PC-9 (cell line): ENCODE measurements at regions not wholly inside any gene's neighbourhood (a gene's known extent, or its start where the extent isn't known, plus 50 kb on each side); places are given as distances from the start of the nearest gene placed in this dataset.

ENCODE experiments used
- BruUV-seq: library from RNA; stranded (reverse); fragments of 400-500 nt; replicated peaks from 2 replicates; lab custom pipeline; 2021; lab: Mats Ljungman, UMichigan
- CTCF ChIA-PET: fragments of 300-600 bp; sonication (Branson Sonifier 250); formaldehyde crosslinking; loops from one replicate; lab custom pipeline; 2022; ENCODE audit warnings: antibody characterized with exemption; lab: Charles Lee
- POLR2A ChIA-PET: fragments of 300-600 bp; sonication (Branson Sonifier 250); formaldehyde crosslinking; loops from one replicate; lab custom pipeline; 2022; ENCODE audit warnings: antibody characterized with exemption; ENCODE audit not compliant: unreplicated experiment; lab: Charles Lee
- DNase-seq, 2 experiments: peaks; one replicate each; pipeline versions ENCODE4 v3.0.0 to v3.0.0-alpha.2; 2015 to 2022; ENCODE audit warnings: mixed read lengths in 1 of 2
- H2AFZ ChIP-seq: fragments of 200-600 bp; sonication (generic); 2 replicates; pipeline ENCODE4 v1.8.1; 2017; ENCODE audit warnings: antibody characterized with exemption
- H3F3A ChIP-seq: fragments of 200-600 bp; sonication (generic); 2 replicates; pipeline ENCODE4 v1.8.1; 2017; ENCODE audit warnings: antibody characterized with exemption, mild to moderate bottlenecking, low read depth; ENCODE audit not compliant: insufficient read depth
- H3K27ac ChIP-seq: fragments of 200-600 bp; sonication (generic); 2 replicates; pipeline ENCODE4 v1.6.1; 2016; ENCODE audit warnings: mixed run types
- H3K27me3 ChIP-seq: fragments of 200-600 bp; sonication (generic); 2 replicates; pipeline ENCODE4 v1.6.1; 2016; ENCODE audit warnings: low read depth, mixed run types; ENCODE audit not compliant: insufficient read depth
- H3K36me3 ChIP-seq: fragments of 200-600 bp; sonication (generic); 2 replicates; pipeline ENCODE4 v1.6.1; 2016; ENCODE audit warnings: low read depth, mixed run types
- H3K4me1 ChIP-seq: fragments of 200-600 bp; sonication (generic); replicated peaks from 2 replicates; pipeline ENCODE4 v1.6.1; 2016; ENCODE audit warnings: mixed run types; ENCODE audit not compliant: insufficient read depth
- H3K4me2 ChIP-seq: fragments of 200-600 bp; sonication (generic); 2 replicates; pipeline ENCODE4 v1.6.1; 2017; ENCODE audit warnings: mixed run types
- H3K4me3 ChIP-seq: fragments of 200-600 bp; sonication (generic); 2 replicates; pipeline ENCODE4 v1.6.1; 2016; ENCODE audit warnings: mixed run types
- H3K79me2 ChIP-seq: fragments of 200-600 bp; sonication (generic); 2 replicates; pipeline ENCODE4 v1.6.1; 2017; ENCODE audit warnings: low read depth, mixed run types
- H3K9me2 ChIP-seq: fragments of 200-600 bp; sonication (generic); 2 replicates; pipeline ENCODE4 v1.8.1; 2017; ENCODE audit warnings: mild to moderate bottlenecking; ENCODE audit not compliant: insufficient read depth
- H3K9me3 ChIP-seq: fragments of 200-600 bp; sonication (generic); 2 replicates; pipeline ENCODE4 v1.8.1; 2016; ENCODE audit warnings: low read depth; ENCODE audit not compliant: insufficient read depth
- H4K20me1 ChIP-seq: fragments of 200-600 bp; sonication (generic); 2 replicates; pipeline ENCODE4 v1.8.1; 2017; ENCODE audit not compliant: insufficient read depth
- EZH2 ChIP-seq: fragments of 200-600 bp; sonication (generic); IDR thresholded peaks from 2 replicates; pipeline ENCODE4 v1.8.0; 2017; ENCODE audit warnings: antibody characterized with exemption, low read depth
- intact Hi-C: fragments of 100-400 bp; cut with micrococcal nuclease; formaldehyde crosslinking; loops from one replicate; pipeline ENCODE4 v1.10.0; 2022; ENCODE audit not compliant: unreplicated experiment
- TF ChIP-seq, protein P1 (sequence below): fragments of 200-600 bp; sonication (generic); conservative IDR thresholded peaks from 2 replicates; pipeline ENCODE4 v1.6.1; 2017; ENCODE audit warnings: mixed run types, antibody characterized with exemption, mild to moderate bottlenecking, moderate library complexity

GRCh38 chr9:89750117-89750791, 145.4 kb downstream of the GADD45G start:
- no peak overlapping the region for H3K27ac ChIP-seq
- intact Hi-C loops, result no loop called here
- POLR2A ChIA-PET, result no interaction called here

DNA sequence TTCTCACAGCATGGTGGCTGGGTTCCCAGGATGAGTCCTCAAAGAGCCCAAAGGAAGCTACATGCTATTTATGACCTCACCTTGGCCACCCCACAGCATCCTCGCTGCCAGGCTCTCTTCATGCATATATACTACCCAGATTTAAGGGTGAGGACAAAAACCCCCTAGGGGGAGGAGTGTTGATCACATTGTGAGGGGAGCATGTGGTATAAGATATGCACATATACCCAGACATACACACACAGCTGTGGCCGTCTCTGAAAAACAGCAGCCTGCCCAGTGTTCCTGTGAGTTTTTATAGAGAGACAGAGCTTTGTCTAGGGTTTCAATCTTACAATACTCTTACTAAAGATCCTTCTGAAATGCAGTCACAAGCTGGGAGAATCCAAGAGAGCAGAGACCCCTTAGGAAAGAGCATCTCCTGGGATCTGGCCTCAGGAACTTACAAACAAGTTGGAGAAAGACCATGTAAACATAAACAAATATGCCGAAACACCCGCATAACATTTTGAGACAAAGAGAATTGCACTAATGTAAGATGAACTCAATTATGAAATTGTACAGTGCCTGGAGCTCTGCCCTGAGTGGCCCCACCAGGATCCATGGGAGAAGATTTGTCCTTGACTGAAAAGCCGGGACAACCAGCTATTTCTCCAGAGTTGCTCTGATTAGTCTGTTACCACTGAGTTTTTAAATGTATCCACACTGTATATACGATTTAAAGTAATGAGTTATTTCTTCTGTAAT, 146.4 kb downstream of the GADD45G start:
- Histone ChIP-seq H3K36me3 (no peaks in the 10 kb centered on the region), H2AFZ (no peak overlapping the region), H4K20me1 (no peaks in the 10 kb centered on the region), H3F3A (no peaks in the 10 kb centered on the region), H3K79me2 (no peaks in the 10 kb centered on the region), H3K27me3 (peaks cover 77% of the 10 kb centered on the region), H3K9me2 (no peaks in the 10 kb centered on the region), H3K4me2 (no peak overlapping the region), H3K4me1 (no peaks in the 10 kb centered on the region), H3K9me3 (peaks cover 4% of the 10 kb centered on the region; the same call in 1 of the 2 replicates), H3K4me3 (no peak overlapping the region), H3K27ac (no peak overlapping the region)
- intact Hi-C loops, result no loop called here
- no peak for DNase-seq
- ChIA-PET POLR2A (no interaction called here), CTCF (interaction anchor here (0.7 kb wide), 1 partner anchor 450 kb away, joined by 11 read pairs; no protein-coding TSS in a partner anchor)
- BruUV-seq, result no TSS peak
- TF ChIP-seq, protein P1, sequence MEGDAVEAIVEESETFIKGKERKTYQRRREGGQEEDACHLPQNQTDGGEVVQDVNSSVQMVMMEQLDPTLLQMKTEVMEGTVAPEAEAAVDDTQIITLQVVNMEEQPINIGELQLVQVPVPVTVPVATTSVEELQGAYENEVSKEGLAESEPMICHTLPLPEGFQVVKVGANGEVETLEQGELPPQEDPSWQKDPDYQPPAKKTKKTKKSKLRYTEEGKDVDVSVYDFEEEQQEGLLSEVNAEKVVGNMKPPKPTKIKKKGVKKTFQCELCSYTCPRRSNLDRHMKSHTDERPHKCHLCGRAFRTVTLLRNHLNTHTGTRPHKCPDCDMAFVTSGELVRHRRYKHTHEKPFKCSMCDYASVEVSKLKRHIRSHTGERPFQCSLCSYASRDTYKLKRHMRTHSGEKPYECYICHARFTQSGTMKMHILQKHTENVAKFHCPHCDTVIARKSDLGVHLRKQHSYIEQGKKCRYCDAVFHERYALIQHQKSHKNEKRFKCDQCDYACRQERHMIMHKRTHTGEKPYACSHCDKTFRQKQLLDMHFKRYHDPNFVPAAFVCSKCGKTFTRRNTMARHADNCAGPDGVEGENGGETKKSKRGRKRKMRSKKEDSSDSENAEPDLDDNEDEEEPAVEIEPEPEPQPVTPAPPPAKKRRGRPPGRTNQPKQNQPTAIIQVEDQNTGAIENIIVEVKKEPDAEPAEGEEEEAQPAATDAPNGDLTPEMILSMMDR, result no peak
- TF ChIP-seq EZH2, result no peak

More at GRCh38 chr9:89750117-89750791, 145.4 kb downstream of the GADD45G start:
- CTCF ChIA-PET, result interaction anchor here (0.7 kb wide), 1 partner anchor 55 kb away, joined by 28 read pairs; no protein-coding TSS in a partner anchor
- peaks cover 4% of the 10 kb centered on the region; the same call in 1 of the 2 replicates for H3K9me3 ChIP-seq
- H2AFZ ChIP-seq, result no peak overlapping the region
- no peaks in the 10 kb centered on the region for H3K36me3 ChIP-seq
- H3K9me2 ChIP-seq, result no peaks in the 10 kb centered on the region
- H3K79me2 ChIP-seq, result no peaks in the 10 kb centered on the region
- no TSS peak for BruUV-seq
- H3K4me2 ChIP-seq, result no peak overlapping the region
- H3K4me3 ChIP-seq, result no peak overlapping the region
- H3K4me1 ChIP-seq, result no peaks in the 10 kb centered on the region
- H3K27me3 ChIP-seq, result peaks cover 76% of the 10 kb centered on the region
- no peak for DNase-seq
- no peak for TF ChIP-seq EZH2
- TF ChIP-seq, protein P1, result no peak
- no peaks in the 10 kb centered on the region for H4K20me1 ChIP-seq
- H3F3A ChIP-seq, result no peaks in the 10 kb centered on the region

DNA sequence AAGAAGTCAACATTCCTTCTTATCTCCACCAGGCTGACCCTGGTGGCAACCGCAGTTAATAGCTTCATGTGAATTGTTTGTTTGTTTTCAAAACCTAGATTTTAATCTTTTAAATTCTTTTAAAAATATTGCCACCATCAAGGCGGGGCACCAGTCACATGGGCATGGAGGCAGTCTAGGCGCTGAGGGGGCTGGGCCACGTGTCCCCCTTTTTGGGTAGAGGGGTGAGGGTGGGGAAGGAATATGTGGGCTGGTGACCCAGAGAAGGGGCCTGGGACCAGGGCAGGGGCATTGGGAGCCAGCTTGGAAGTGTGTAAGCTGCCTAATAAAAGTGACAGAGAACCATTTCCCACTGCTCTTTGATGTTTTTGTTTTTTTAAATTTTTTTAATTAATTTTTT, 147.3 kb downstream of the GADD45G start:
- Histone ChIP-seq H3K36me3 (no peaks in the 10 kb centered on the region), H4K20me1 (no peaks in the 10 kb centered on the region), H3K79me2 (no peaks in the 10 kb centered on the region), H2AFZ (no peak overlapping the region), H3K4me2 (no peak overlapping the region), H3K27me3 (peaks cover 77% of the 10 kb centered on the region), H3K9me2 (no peaks in the 10 kb centered on the region), H3K4me3 (no peak overlapping the region), H3F3A (no peaks in the 10 kb centered on the region), H3K4me1 (no peaks in the 10 kb centered on the region), H3K27ac (no peak overlapping the region), H3K9me3 (peaks cover 4% of the 10 kb centered on the region; the same call in 1 of the 2 replicates)
- TF ChIP-seq, protein P1, result no peak
- no peak for TF ChIP-seq EZH2
- intact Hi-C loops, result no loop called here
- no peak for DNase-seq
- BruUV-seq, result no TSS peak
- ChIA-PET POLR2A (no interaction called here), CTCF (no interaction called here)
